Smooth muscle cell (in vitro differentiated cells): ENCODE measurements at regions not wholly inside any gene's neighbourhood (a gene's known extent, or its start where the extent isn't known, plus 50 kb on each side); places are given as distances from the start of the nearest gene placed in this dataset.

Source experiments
- DNase-seq: peaks from one replicate; lab custom pipeline; 2025; ENCODE audit not compliant: unreplicated experiment; lab: John Stamatoyannopoulos, UW
- H2AFZ ChIP-seq: fragments of 200-600 bp; sonication (generic); 2 replicates; pipeline ENCODE4 v1.6.0; 2016; ENCODE audit warnings: antibody characterized with exemption, low read depth, mild to moderate bottlenecking
- H3F3A ChIP-seq: fragments of 200-600 bp; sonication (generic); 2 replicates; pipeline ENCODE4 v1.6.0; 2017; ENCODE audit warnings: antibody characterized with exemption, low read depth
- H3K27ac ChIP-seq: fragments of 200-600 bp; sonication (generic); 2 replicates; pipeline ENCODE4 v1.5.1; 2016; ENCODE audit warnings: low read depth, mild to moderate bottlenecking
- H3K27me3 ChIP-seq: fragments of 200-600 bp; sonication (generic); 2 replicates; pipeline ENCODE4 v1.6.1; 2016; ENCODE audit warnings: low read depth, mild to moderate bottlenecking
- H3K36me3 ChIP-seq: fragments of 200-600 bp; sonication (generic); 2 replicates; pipeline ENCODE4 v1.5.1; 2016; ENCODE audit warnings: low read depth
- H3K4me1 ChIP-seq: fragments of 200-600 bp; sonication (generic); 2 replicates; pipeline ENCODE4 v1.5.1; 2016; ENCODE audit warnings: low read depth
- H3K4me2 ChIP-seq: fragments of 200-600 bp; sonication (generic); 2 replicates; pipeline ENCODE4 v1.6.0; 2016; ENCODE audit warnings: mild to moderate bottlenecking
- H3K4me3 ChIP-seq: fragments of 200-600 bp; sonication (generic); 2 replicates; pipeline ENCODE4 v1.5.1; 2016; ENCODE audit warnings: mild to moderate bottlenecking
- H3K79me2 ChIP-seq: fragments of 200-600 bp; sonication (generic); 2 replicates; pipeline ENCODE4 v1.6.0; 2016; ENCODE audit warnings: low read depth, mild to moderate bottlenecking
- H3K9ac ChIP-seq: fragments of 200-600 bp; sonication (generic); 2 replicates; pipeline ENCODE4 v1.6.0; 2016; ENCODE audit warnings: low read depth
- H3K9me3 ChIP-seq: fragments of 200-600 bp; sonication (generic); replicated peaks from 2 replicates; pipeline ENCODE4 v1.5.1; 2016; ENCODE audit warnings: low read depth
- H4K20me1 ChIP-seq: fragments of 200-600 bp; sonication (generic); 2 replicates; pipeline ENCODE4 v1.6.0; 2016; ENCODE audit warnings: low read depth
- WGBS: methylation state at CpG from one replicate; pipeline ENCODE4 v1.1.7; 2016; ENCODE audit warnings: low lambda C conversion rate; 5-methylcytosine and 5-hydroxymethylcytosine counted together
- TF ChIP-seq, protein P1 (sequence below): fragments of 200-600 bp; sonication (generic); IDR thresholded peaks from 2 replicates; pipeline ENCODE4 v1.5.1; 2017; ENCODE audit warnings: borderline replicate concordance, mild to moderate bottlenecking, antibody characterized with exemption; ENCODE audit not compliant: insufficient read depth, poor library complexity, severe bottlenecking

DNA sequence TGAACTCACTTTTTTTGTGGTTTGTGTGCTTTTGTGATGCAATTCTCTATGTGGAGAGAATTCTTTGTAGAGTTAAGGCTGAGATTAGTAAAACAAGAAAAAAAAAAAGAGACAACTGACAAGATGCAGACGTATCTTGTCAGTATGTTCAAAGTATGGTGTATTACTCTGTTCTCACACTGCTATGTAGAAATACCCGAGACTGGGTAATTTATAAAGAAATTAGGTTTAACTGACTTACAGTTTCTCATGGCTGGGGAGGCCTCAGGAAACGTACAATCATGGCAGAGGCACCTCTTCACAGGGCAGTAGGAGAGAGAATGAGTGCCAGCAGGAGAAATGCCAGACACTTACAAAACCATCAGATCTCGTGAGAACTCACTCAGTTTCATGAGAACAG lies 475.2 kb upstream of the CDH18 start:
- Histone ChIP-seq H3K27ac (no peak overlapping the region), H3K36me3 (no peaks in the 10 kb centered on the region), H4K20me1 (no peaks in the 10 kb centered on the region), H3K27me3 (no peaks in the 10 kb centered on the region), H3K9me3 (no peaks in the 10 kb centered on the region), H3K9ac (no peak overlapping the region), H3K4me2 (no peak overlapping the region), H3F3A (no peaks in the 10 kb centered on the region), H2AFZ (no peak overlapping the region), H3K79me2 (no peaks in the 10 kb centered on the region), H3K4me3 (no peak overlapping the region), H3K4me1 (no peaks in the 10 kb centered on the region)
- DNase-seq, result no peak
- 37% methylated on average over 4 of the region's 4 CpGs for WGBS
- TF ChIP-seq, protein P1, sequence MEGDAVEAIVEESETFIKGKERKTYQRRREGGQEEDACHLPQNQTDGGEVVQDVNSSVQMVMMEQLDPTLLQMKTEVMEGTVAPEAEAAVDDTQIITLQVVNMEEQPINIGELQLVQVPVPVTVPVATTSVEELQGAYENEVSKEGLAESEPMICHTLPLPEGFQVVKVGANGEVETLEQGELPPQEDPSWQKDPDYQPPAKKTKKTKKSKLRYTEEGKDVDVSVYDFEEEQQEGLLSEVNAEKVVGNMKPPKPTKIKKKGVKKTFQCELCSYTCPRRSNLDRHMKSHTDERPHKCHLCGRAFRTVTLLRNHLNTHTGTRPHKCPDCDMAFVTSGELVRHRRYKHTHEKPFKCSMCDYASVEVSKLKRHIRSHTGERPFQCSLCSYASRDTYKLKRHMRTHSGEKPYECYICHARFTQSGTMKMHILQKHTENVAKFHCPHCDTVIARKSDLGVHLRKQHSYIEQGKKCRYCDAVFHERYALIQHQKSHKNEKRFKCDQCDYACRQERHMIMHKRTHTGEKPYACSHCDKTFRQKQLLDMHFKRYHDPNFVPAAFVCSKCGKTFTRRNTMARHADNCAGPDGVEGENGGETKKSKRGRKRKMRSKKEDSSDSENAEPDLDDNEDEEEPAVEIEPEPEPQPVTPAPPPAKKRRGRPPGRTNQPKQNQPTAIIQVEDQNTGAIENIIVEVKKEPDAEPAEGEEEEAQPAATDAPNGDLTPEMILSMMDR, result no peak

DNA sequence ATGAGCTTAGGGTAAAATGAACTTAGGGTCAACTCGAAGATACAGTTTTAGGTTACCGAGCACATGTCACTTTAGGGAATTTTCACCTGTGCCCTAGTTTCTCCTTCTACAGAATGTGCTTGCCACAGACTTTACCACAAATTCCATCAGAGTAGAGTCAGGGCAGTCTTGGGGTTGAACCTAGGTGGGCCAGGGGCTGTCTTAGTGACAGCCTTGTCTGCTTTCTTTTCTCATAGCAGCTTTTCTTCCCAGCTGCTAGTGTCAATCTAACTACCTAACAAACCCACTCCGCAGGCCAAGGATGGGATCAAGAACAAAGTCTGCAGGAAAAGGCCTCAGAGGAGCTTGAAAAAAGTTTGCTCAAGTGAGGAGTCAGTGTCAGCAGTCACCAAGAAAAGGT lies 458.1 kb upstream of the CDH18 start:
- Histone ChIP-seq H3K9ac (no peak overlapping the region), H3K27me3 (no peaks in the 10 kb centered on the region), H2AFZ (no peak overlapping the region), H3K4me2 (no peak overlapping the region), H3K36me3 (no peaks in the 10 kb centered on the region), H3K4me3 (no peak overlapping the region), H3K4me1 (no peaks in the 10 kb centered on the region), H3F3A (no peaks in the 10 kb centered on the region), H4K20me1 (no peaks in the 10 kb centered on the region), H3K27ac (no peak overlapping the region), H3K9me3 (no peaks in the 10 kb centered on the region), H3K79me2 (no peaks in the 10 kb centered on the region)
- 81% methylated on average over 3 of the region's 3 CpGs for WGBS
- DNase-seq, result no peak
- TF ChIP-seq, protein P1, result no peak

DNA sequence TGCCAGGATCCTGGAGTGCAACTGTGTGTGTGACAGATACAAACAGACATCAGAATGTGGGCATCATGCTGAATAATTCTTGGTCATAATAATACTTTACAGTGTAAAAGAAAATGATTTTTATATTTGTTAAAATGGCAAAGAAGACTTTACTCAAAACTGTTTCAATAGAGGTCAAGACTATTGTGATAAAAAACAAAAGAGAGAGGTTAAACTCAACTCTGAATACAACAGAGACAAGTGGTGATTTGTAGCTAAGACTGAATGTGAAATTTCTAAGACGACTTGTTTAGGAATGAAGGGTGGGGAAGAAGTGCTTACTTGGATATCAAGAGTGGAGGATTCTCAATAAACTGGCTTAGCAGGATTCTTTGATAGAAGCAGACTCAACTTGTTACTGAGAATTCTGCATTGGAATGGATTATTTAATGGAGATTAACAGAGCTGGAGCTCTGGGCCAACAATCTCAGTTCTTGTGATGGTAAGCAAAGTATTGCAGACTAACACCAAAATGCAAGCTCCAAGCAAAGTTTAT lies 457.4 kb upstream of the CDH18 start:
- Histone ChIP-seq H4K20me1 (no peaks in the 10 kb centered on the region), H3K9me3 (no peaks in the 10 kb centered on the region), H3K4me2 (no peak overlapping the region), H3K9ac (no peak overlapping the region), H3K4me1 (no peaks in the 10 kb centered on the region), H3K4me3 (no peak overlapping the region), H3F3A (no peaks in the 10 kb centered on the region), H3K27me3 (no peaks in the 10 kb centered on the region), H2AFZ (no peak overlapping the region), H3K27ac (no peak overlapping the region), H3K79me2 (no peaks in the 10 kb centered on the region), H3K36me3 (no peaks in the 10 kb centered on the region)
- DNase-seq, result no peak
- 66% methylated on average over 1 of the region's 1 CpG for WGBS
- TF ChIP-seq, protein P1, result no peak

- WGBS, result 87% methylated on average over 3 of the region's 3 CpGs
- H3K4me2 ChIP-seq, result no peak overlapping the region
- H3K27ac ChIP-seq, result no peak overlapping the region
- no peaks in the 10 kb centered on the region for H3K36me3 ChIP-seq
- no peaks in the 10 kb centered on the region for H3K9me3 ChIP-seq
- H3K9ac ChIP-seq, result no peak overlapping the region
- no peaks in the 10 kb centered on the region for H3K27me3 ChIP-seq
- no peaks in the 10 kb centered on the region for H3F3A ChIP-seq
- H3K79me2 ChIP-seq, result no peaks in the 10 kb centered on the region
- H3K4me1 ChIP-seq, result no peaks in the 10 kb centered on the region
- no peak overlapping the region for H2AFZ ChIP-seq
- no peaks in the 10 kb centered on the region for H4K20me1 ChIP-seq
- TF ChIP-seq, protein P1, result no peak
- no peak for DNase-seq
- H3K4me3 ChIP-seq, result no peak overlapping the region
Observed at GRCh38 chr5:20434786-20435185, 446.8 kb upstream of the CDH18 start.
